HG03095 (cell line): ENCODE measurements at regions not wholly inside any gene's neighbourhood (a gene's known extent, or its start where the extent isn't known, plus 50 kb on each side); places are given as distances from the start of the nearest gene placed in this dataset.

Source experiments
- ATAC-seq: cut with Tn5 transposase; IDR thresholded peaks from one replicate; pipeline ENCODE4 v1.9.1; 2021; ENCODE audit warnings: moderate library complexity; ENCODE audit not compliant: unreplicated experiment

- ATAC-seq: no peak
These were observed 787.0 kb downstream of the TFAP2A start for GRCh38 chr6:9627916-9628315.

GRCh38 chr6:9623985-9624384, 790.9 kb downstream of the TFAP2A start:
- ATAC-seq: no peak

- ATAC-seq: no peak
These were observed 791.5 kb downstream of the TFAP2A start for GRCh38 chr6:9623228-9623832.

GRCh38 chr6:9621276-9621675, 793.6 kb downstream of the TFAP2A start:
- ATAC-seq: no peak

GRCh38 chr6:9620687-9621086, 794.2 kb downstream of the TFAP2A start:
- no peak for ATAC-seq

GRCh38 chr6:9620263-9620662, 794.6 kb downstream of the TFAP2A start:
- no peak for ATAC-seq

GRCh38 chr6:9614778-9615177, 800.1 kb downstream of the TFAP2A start:
- no peak for ATAC-seq

GRCh38 chr6:9612489-9612888, 802.4 kb downstream of the TFAP2A start:
- ATAC-seq: no peak

- ATAC-seq: no peak
These were observed 804.1 kb downstream of the TFAP2A start for GRCh38 chr6:9610620-9611415.

- no peak for ATAC-seq
These were observed 808.3 kb downstream of the TFAP2A start for GRCh38 chr6:9606435-9607134.

- no peak for ATAC-seq
These were observed 820.1 kb downstream of the TFAP2A start for GRCh38 chr6:9594746-9595145.

- no peak for ATAC-seq
These were observed 821.3 kb downstream of the TFAP2A start for GRCh38 chr6:9593554-9593953.

GRCh38 chr6:9583753-9584352, 831.0 kb downstream of the TFAP2A start:
- no peak for ATAC-seq

GRCh38 chr6:9581155-9581554, 833.7 kb downstream of the TFAP2A start:
- no peak for ATAC-seq

- no peak for ATAC-seq
These were observed 838.4 kb downstream of the TFAP2A start for GRCh38 chr6:9576521-9576920.

- ATAC-seq: no peak
These were observed 848.8 kb downstream of the TFAP2A start for GRCh38 chr6:9566096-9566495.

- ATAC-seq: no peak
These were observed 850.9 kb downstream of the TFAP2A start for GRCh38 chr6:9564021-9564420.

GRCh38 chr6:9563568-9563967, 851.3 kb downstream of the TFAP2A start:
- no peak for ATAC-seq

- ATAC-seq: no peak
These were observed 860.1 kb downstream of the TFAP2A start for GRCh38 chr6:9554806-9555205.

GRCh38 chr6:9554323-9554722, 860.6 kb downstream of the TFAP2A start:
- ATAC-seq: no peak

GRCh38 chr6:9553002-9553401, 861.9 kb downstream of the TFAP2A start:
- no peak for ATAC-seq

GRCh38 chr6:9543649-9544048, 871.2 kb downstream of the TFAP2A start:
- no peak for ATAC-seq
